ENCODE measurements at regions not wholly inside any gene's neighbourhood (a gene's known extent, or its start where the extent isn't known, plus 50 kb on each side); places are given as distances from the start of the nearest gene placed in this dataset.
"Not testable (repeated sequence)": the region's sequence is repeated elsewhere in the genome, so short reads cannot be mapped to it uniquely, and the experiment has no call there.

DNA sequence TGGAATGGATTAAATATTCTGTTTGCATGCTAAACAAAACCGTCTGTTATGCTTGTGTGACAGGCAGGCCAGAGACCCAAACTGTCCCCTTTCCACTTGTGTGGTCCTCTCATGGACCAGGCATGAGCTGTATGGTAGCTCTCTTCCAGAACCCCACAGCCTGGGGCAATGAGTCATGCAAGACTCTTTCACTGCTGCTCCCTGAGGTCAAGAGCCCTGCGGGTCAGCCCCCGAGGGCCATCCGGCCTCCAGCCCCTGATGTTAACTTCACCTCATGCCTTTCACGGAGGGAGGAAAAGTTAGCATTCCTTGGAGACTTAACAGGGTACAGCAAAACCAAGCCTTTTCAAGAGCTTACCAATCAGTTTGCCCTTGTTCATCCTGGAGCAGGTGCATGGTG lies 239.1 kb upstream of the DIO3 start:
- no peak for DNase-seq (ENCODE audit: low read depth in 2 of 2)

DNA sequence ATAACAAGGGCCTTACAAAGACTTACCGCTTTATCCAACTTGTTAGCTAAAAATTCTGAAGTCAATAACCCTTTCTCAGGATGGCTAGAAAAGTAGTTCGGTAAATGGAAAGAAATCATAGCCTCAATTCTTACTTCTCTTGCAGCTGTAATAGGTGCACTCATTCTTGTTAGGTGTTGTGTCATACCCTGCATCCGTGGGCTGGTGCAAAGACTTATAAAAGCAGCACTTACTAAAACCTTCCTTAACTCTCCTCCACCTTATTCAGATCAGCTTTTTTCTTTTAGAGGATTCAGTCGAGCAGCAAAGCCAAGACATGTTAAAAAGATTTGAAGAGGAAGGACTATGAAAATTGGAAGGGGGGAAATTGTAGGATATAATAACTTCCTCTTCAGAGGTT lies 238.2 kb upstream of the DIO3 start:
- no peak for DNase-seq (ENCODE audit: low read depth in 2 of 2)

DNA sequence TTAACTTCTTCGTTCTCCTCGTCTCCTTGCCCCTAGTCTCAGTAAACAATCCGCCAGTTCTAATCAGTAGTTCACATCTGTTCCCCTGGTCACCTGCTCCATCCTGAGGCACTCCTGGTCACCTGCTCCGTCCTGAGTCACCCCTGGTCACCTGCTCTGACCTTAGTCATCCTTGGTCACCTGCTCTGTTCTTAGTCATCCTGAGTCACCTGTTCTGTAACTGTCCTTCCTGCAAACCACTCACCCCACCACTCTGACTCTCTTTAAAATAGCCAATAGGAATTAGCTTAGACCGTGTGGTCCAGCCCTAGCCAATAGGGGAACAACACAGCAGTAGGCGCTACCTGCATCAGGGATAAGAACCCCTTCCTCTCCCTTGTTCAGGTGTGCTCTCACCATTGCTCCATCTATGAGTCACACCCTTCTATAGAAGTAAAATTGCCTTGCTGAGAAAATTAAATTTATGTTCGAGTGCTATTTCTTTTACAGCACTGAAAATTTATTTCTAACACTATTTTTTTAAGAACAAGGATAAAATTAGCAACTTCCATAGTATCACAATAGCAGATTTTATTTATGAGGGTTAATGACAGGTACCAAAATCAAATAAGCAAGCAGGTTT lies 237.6 kb upstream of the DIO3 start:
- DNase-seq (ENCODE audit: low read depth in 2 of 2): not testable (repeated sequence)

DNA sequence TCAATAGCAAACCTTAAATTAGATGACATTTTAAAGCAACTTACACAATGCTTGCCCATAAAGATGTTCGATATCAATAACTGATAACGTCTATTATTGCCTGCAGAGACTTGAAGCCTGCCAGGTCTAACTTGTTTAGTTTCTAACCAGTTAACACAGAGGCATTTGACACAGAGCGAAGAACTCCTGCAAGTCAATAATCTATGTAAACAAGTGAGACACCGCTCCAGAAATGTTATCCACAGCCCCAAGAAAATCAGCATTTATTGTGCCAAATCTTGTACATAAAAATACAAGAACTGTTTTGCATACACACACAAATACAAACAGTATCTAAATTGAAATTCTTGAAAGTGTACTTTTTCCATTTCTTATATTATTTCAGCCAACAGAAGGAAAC lies 236.0 kb upstream of the DIO3 start:
- DNase-seq (ENCODE audit: low read depth in 2 of 2): no peak

DNA sequence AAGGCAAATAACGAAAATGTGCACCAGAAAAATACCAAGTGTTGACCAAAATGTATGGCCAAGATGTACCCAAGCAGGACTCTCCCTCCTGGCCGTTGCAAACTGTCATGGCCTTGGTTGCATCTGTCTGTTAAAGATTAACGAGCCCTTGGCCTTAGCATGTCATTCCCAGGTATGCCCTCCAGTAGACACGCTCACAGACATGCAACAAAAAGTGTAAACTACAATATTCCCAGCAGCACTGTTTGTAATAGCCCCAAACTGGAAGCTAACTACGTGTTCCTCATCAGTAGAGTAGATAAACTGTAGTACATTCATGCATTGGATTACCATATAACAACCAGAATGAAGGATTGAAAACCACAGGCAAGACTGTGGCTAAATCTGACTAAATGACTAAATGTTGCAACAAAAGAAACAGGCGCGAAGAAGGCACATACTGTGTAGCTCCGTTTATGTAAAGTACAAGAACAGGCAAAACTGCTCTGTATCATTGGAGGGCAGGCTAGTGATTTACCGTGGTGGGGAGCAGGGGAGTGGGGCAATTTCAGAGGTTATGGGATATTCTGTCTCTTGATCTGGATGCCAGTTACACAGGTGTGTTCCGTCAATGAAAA lies 232.8 kb upstream of the DIO3 start:
- DNase-seq (ENCODE audit: low read depth in 2 of 2): no peak

DNA sequence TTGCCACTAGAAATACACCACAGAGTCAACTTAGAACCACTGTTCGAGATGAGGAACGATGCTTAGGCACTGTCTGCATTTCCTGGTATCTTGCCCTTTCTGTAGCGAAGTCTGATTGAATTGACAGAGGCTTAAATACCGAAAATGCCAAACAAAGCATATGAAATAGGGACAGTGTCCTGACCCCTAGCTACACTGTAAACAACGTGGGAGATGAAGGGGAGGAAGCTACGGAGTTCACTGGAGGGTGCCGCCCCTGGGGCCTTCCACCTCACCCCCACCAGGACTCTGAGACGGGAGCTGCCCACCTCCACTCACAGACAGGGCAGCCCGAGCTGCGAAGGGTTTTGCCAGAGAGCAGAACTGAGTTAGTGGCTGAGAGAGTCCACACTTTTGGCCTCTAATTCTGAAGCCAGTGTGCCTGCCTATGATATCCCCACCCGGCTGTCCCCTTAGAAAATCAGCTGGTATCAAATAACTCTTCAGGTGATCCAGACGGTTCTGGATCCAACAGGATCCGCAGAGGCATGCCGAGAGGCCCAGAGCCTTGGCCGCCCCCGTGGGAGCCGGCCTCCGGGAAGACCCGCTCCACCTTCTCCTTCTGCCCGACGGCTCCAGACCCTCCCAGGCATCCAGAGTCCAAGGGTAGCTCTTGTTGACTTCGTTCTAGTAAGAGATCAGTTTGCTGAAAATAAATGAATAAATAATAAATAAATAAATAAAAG lies 230.7 kb upstream of the DIO3 start:
- no peak for DNase-seq (ENCODE audit: low read depth in 2 of 2)

DNA sequence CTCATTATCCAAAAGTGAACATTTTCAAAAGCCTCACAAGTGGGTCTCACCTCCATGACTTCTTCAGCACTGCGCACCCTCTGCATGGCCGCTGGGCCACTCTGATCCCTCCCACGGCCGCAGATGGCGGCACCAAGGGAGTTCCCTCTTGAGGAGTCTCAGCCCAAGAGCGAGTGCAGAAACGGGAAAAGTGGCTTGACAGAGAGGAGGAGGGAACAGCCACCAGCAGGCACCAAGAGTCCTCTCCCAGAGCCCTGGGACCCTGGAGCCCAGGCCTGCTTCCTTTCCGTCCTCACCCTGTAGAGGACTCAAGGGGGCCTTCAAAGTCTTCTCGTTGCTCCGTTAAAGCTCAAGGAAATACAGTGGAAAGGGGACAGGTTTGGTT lies 230.2 kb upstream of the DIO3 start:
- no peak for DNase-seq (ENCODE audit: low read depth in 2 of 2)

DNA sequence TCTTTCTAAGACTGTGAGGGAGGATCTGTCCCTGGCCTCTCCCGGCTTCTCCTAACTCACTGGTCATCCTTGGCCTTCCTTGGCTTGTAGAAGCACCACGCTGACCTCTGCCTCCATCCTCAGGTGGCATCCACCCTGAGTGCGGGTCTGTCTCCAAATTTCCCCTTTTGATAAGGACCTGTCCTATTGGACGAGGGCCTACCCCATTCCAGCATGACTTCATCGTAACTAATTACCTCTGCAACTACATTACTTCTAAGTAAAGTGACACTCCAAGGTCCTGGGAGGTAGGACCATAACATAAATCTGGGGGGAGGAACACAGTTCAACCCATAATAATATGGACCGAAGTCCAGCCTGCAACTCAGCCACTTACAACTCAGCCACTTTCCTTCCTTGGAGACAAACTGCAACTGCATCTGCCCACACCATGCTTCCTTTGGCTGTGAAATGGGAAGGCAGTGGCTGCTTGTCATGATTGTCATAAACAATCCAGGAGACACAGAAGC lies 229.6 kb upstream of the DIO3 start:
- no peak for DNase-seq (ENCODE audit: low read depth in 2 of 2)

DNA sequence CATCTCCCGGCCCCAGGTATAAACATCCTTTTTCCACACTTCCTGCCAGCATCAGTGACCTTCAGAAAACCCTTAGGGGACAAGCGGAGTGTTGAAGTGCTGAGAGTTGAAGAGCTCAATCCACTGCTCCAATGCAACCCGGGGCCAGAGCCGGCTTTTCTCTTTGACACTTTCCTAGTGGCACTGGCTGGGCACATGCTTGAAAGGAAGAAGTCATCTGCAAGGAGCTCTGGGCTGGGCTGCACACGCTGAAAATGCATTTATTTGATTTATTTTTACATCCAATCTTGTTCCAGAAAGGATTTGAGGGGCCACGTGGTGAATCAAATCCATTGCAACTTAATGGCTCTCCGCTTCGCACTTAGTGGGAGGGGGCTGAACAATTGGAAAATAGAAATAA lies 229.0 kb upstream of the DIO3 start:
- no peak for DNase-seq (ENCODE audit: low read depth in 2 of 2)

DNA sequence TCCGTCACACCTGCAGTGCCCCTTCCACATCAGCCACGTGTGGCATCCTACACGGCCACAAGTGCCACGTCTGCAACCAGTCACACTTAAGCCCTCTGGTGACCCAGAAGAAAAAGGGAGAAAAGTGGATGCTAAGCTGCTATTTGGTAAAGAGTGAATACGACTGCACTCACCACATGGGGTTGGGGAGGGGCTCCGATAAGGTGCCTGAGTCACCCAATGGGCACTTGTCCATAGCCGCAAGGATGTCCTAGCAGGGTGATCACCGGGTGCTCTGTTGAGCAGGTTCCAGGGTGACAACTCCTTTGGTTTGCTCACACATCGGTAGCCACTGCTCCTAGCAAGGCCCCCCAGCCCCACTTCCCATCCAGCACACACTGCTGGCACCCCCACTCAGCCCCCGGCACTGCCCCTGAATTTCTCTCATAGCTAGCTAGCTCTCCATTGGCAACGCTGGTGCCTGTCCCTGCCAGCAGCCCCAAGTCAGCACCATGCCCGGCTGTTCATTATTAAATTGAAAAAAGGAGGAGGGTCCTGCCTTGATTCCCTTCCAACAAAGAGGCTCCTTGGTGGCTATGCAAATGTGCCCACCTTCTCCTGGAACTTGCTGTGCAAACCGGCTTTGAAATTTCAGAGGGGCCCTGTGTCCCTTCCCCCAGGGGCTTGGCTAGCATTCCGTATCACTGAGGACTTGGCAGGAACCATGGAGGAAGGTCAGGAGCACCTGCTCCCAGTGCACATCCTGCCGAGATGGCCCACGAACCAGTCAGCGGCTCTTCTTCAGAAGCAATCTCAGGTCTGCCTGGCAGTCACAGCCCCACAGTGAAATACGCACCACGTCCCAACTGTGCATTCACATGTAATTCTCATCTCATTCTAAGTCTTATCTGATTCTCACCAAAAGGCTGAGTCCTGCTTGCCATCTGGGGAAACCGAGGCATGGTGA lies 227.7 kb upstream of the DIO3 start:
- no peak for DNase-seq (ENCODE audit: low read depth in 2 of 2)

DNA sequence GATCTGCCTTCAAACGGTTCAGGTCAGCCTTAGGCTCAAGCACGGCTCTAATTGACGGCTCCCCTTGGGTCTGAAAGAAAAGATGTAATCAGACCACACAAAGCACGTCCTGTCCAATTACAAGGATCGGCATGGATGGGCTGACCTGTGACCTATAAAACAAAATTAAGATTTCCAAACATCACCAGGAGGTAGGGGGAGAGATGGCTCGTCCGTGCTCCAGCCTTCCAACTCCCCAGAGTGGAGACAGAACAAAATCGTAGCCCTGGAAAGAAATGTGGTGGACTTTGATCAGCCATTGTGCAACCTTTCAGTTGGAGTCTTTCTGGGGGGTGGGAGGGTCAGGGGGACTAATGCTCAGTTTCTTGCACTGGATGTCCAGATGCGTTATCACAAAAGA lies 226.6 kb upstream of the DIO3 start:
- DNase-seq (ENCODE audit: low read depth in 2 of 2): no peak

DNA sequence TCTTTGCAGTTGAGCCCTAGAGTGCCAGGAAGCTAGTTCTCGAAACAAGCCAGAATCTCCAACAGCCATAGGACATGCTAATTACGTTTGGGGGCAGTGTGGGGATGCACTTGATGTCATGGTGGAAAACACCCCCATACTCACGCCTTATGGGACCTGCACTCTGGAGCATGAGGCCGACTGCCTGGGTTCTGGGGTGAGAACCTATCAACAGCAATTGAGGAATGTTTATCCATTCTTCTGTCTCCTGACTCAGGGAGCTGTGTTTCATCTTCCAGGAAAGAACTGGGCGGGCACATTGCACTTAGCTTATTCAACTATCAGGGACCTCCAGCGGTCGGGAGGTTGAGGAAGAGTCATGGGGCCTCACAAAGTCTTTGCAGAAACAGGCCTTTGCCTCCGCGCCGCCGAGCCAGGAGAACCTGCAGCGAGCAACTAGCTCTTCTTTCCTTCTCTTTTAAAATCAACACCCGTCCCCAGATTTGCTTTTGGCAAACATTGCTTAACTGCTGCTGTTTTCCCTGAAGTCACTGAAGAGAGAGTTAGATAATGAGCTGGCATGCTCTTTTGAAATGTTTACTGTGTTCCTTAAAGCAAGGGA lies 226.1 kb upstream of the DIO3 start:
- no peak for DNase-seq (ENCODE audit: low read depth in 2 of 2)

DNA sequence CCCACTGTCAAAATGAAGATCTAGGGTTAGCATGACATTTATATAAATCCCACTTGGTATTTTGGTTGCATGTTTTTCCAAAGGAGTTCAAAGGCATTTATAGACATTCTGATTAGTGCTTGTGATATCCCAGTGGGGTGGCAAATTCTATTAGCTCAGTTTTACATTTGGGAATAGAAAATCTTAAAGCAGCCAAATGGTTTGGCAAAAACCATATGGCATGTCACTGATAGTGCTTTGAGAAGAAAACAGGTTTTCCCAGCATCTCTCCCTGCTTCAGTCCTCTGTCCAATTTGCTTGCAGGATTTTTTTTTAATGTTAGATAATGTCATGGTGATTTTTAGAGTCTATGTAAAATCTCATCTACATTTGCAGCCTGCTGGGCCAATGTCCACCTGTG lies 225.1 kb upstream of the DIO3 start:
- no peak for DNase-seq (ENCODE audit: low read depth in 2 of 2)

DNA sequence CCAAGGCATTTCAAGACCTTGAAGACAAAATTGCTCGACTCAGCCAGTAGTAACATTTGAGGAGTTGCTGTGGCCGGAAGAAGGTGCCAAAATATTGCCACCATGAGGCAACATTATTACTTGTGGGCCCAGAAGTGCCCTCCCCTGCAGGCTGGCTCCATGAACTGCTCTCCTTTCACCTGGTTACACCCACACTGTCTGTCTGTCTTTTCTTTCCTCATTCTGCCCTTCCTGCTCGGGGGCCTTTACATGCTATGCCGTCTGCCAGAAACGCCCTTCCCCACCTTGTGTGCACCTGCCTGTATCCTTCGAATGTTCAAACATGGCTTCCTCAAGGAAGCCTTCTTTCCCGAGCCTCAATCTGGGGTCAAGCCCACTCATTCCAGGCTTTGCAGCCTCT lies 224.2 kb upstream of the DIO3 start:
- no peak for DNase-seq (ENCODE audit: low read depth in 2 of 2)

DNA sequence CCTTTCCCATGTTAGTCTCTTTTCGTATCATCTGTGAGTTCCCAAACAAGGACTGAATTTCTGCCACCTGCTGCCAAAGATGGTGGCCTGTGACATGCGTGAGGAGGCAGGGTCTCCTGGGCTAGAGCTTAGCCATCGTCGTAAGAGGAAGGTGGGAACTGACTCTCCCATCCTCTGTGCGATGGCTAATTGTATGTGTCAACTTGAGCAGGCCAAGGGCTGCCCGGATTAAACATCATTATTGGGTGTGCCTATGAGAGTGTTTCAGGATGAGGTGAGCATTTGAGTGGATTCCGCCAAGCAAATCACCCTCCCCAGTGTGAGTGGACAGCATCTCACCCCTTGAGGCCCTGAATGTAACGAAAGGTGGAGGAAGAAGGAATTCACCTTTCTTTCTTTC lies 220.7 kb upstream of the DIO3 start:
- DNase-seq (ENCODE audit: low read depth in 2 of 2): no peak

DNA sequence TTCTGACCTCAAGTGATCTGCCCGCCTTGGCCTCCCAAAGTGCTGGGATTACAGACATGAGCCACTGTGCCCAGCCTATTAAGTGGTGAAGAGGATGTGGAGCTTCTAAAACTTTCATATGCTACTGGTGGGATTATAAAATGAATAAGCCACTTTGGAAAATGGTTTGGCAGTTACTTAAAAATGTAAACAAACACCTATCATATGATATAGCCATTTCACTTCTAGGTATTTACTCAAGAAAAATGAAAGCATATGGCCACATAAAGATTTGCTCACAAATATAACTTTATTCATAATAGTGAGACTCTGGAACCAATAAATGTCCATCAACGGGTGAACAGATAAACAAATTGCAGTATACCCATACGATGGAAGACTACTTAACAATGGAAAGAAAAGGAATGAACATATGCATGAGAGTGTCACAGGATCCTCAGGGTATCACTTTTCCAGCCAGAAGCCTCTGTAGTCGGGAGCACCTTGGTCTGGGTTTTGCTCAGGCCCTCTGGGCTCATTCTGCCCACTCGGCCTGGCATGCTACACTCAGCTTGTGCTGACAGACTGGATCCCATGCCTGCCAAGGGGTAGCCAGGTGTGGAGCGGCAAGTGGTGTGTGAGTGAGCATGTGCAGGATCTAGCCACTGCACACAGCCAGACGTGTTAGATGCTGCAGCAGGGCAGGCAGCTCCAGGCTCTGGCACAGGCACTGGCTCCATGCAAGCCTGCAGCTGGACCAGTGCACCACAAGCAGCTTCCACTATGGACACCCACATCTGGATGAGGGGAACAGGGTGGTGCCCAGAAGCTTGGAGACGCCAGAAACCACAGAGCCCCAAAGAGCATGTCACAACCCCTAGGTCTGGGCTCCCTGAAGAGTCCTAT lies 213.2 kb upstream of the DIO3 start:
- no peak for DNase-seq (ENCODE audit: low read depth in 2 of 2)

DNA sequence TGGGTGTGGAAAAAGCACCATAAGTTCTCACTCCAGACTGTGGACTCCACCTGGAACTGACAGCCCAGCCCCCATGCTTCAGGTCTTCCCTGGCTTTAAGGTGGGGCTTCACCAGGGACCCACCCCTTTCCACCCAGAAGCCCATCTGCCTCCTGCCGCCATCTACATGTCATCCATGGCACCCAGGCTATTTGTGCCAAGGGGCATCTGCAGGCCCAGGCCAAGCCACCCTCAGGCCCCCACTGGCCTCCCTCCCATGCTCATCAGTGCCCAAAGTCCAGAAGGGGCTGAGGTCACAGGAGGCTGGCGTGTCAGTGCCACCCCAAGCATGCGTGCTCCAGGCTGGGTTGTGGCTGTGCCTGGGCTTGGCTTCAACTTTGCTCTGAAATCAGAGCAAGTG lies 212.2 kb upstream of the DIO3 start:
- DNase-seq (ENCODE audit: low read depth in 2 of 2): no peak

DNA sequence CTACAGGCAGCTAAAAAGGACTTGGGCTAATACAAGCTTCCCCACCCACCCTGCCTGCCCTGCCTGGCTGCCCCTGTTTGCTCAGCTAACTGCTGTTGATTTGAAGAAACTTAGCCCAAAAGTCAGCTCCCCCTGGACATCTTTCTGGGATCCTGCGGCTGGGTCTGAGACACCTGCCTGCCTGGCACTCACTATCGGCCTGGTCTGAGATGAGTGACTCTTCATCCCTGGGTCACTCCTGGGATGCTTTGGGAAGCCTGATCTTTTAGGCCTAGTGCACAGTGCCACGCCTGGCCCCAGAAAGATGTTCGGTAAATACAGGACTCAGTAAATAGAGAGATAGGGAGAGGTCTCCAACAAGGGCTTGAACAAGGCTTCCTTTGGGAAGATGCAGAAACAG lies 211.3 kb upstream of the DIO3 start:
- DNase-seq (ENCODE audit: low read depth in 2 of 2): no peak

DNA sequence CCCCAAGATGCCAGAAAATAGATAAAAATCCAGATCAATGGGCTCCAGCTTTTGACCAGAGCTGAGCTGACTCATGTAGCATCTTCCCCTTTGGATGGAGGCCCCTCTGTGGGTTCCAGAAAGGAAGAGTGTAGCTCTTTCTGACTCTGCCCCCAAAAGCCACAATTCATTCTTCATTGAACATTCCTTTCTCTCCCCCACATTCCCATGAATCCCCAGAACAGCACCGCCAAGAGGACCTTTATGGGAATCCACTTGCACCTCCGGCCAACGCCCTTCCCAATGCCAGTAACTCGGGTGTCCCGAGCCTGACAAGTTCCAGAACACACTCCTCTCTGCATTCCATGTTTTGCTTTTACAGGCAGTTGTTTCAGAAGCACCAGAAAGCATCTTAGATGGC lies 210.6 kb upstream of the DIO3 start:
- DNase-seq (ENCODE audit: low read depth in 2 of 2): no peak

DNA sequence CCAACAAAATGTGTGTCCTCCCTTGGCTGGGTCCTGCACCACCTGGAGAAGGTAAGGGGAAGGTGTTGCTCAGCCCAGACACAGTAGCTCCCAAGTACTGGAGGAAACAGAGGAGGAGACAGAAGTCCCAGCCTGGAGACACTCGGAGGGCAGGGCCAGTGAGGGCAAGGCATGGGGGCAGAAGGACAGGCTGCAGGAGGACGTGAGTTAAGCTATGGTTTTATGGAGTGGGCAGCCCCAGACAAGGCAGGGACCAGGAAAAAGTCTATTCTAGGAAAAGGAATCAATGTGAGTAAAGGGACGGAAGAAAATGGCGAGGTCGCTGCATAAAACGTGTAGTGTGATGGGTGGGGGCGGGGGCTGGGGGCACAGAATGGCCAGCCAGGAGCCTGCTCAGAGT lies 210.1 kb upstream of the DIO3 start:
- DNase-seq (ENCODE audit: low read depth in 2 of 2): no peak

DNA sequence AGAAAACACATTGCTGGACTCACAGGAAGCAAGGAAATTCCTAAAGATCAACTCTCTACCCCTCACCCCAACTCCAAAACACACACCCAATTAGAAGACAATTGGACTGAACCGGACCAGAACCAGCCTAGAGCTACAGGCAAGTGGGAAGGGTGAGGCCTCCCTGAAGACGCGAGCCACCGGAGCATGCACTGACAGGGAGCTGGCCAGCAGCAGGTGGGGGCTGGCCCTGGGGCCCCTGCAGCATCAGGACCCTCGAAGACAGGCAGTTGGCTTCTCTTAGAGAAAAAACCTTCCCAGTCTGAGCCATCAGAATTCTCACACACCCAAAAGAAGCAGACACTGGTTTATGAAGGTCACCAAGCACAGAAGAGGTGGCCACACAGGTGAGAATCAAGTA lies 209.5 kb upstream of the DIO3 start:
- DNase-seq (ENCODE audit: low read depth in 2 of 2): no peak

Measured in stimulated activated CD4-positive, alpha-beta T cell treated with anti-CD3 and anti-CD28 coated beads, Interleukin-4, amount 100 ng/mL, for 48 hours (primary cell).